ENCODE measurements at regions not wholly inside any gene's neighbourhood (a gene's known extent, or its start where the extent isn't known, plus 50 kb on each side); places are given as distances from the start of the nearest gene placed in this dataset.
A peak's percentile ranks its signal among the peaks of the same experiment; 100 is the strongest.

DNA sequence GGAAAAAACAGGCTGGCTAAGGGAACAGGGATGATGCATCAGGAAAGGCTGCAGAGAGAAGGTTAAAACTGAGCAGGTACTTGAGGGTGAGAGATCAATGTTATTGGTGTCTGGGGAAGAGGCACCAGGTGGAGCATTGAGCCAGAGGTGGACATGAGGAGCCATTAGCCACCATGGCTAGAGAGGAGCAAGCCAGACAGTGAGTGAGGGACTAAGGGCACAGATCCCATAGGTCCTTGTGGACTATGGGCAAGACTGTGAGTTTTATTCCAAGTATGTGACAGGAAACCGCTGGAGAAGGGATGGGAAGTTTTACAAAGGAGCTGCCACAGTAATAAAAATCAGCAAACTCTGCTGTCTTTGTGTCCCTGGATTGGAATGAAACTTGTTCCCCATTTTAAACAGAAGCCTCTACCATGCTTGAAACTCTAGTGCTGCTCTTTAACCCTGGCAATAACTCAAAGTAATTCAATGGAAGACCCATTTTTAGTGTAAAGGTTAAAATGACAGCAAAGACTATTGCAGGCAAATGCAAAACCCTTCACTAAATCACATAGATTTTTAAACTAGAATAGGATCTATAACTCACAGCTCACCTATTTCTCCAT, 349.8 kb downstream of the ENC1 start:
- no peak for DNase-seq (ENCODE audit: low read depth)

DNA sequence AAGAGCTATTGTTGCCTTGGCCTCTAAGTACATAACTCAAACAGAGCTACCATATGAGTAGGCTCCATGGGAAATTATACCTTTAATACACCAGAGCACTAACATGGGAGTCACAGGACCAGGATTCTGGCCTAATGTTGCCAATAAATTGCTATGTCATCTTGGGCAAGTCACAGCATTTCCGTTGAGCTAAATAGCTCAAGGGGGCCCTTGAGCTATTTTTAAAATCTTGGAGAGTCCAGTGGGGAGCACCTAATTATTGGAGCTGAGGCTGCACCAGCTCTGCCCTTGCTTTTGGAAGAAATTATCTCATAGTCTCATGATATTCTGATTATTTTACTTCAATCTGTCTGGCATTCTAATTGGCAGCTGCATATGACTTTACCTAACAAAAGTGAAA, 350.8 kb downstream of the ENC1 start:
- DNase-seq (ENCODE audit: low read depth): no peak

DNA sequence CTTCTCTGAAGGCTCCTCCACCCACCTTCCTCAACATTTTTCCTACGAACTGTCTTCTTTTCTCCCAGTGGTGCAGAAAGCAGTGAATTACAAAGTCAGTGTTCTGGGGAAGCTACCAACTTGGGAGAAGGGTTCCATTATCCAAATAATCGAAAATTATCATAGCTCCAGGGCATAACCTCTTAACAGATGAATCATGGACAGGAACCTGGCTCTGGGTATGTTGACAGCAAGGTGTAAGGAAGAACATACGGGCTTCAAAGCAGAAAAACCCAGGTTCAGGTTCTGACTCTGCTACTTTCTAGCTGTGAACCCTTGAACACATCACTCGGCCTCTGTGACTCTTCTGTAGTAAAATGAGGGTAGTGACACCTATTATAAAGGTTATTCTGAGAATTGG, 351.3 kb downstream of the ENC1 start:
- no peak for DNase-seq (ENCODE audit: low read depth)

DNA sequence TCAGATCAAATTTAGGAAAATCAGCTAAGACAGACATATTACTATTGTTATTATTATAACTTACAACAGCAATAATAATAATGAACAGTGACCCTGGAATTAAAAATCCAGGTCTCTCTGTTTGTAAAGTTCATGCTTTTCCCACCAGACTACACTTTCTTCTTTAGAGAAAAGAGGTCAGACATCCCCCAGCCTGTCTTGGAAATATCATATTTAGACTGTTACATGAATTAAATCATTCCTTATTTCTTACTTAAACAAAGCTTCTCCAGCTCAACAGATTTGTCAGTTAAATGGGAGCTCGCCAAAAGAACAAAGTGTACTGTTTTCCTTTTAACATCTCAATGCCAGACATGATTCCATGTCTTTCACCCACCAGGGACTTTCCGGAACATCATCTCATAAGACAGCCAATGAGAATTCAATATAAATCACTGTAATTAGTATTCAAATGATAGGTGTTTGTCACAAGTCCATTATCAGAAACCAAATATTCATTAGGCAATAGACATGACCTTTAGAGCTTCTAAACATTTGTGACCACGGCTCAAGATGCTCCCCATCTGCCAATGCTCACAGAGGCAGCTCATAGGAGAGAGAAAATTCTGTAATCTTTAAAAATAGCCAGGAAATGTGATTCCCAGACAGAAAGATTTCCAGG, 351.9 kb downstream of the ENC1 start:
- DNase-seq (ENCODE audit: low read depth): peak; percentile 53

DNA sequence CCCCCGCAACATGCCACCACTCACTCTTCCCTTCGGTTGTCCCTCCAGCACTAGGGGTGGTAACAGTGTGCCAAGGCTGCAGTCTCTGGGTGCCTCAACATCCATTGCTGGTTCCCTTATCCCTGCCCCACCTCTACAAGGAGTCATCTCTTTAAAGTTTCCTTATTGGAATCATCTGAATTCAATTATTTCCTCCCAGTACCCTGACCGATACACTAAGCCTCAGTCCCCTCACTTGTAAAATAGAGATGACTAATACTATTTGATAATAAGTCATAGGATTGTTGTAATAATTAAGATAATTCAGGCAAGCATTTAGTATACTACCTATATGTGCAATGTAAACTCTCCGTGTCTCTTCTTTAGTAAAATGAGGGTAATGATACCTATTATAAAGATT, 352.5 kb downstream of the ENC1 start:
- DNase-seq (ENCODE audit: low read depth): no peak

DNA sequence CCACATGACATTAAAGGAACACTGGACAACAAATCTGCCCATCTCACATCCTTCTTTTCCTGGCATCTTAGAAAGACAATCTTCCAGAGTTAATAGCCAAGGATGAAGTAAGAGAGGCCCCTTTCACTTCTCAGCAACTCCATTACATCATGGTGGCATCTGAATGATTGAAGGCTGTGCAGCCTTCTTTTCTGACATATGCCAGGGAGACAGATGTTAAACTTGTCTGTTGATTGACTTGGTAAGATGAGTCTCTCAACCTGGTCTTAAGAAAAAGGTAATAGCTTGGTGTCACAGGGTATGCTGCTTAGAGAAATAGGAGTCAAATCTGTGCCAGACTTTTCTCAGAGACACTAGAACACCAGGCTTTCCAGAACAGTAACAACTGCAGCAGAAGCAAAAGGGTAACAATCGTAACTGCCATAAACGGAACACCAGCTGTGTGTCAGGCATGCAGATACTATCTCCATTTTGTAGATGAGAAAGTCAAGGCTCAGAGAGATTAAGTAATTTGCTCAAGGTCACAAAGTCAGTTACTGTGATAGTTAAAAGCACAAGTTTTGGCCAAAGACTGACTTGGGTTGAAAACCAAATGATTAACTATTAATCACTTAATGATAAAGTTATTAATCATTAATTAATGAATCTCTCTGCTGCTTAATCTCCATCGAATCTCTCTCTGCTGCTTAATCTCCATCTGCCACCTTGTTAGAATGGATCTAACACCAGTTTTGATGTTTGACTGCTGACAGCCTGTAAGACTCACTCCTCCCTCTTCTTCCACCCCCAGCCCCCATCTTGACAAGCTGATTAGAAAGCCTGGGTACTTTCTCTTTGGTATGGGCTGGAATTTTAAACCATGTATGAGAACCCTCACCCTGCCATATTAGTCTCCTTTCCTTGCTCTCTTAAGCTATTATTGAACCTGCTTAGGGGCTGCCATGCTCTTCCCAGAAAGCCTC, 353.5 kb downstream of the ENC1 start:
- DNase-seq (ENCODE audit: low read depth): no peak

DNA sequence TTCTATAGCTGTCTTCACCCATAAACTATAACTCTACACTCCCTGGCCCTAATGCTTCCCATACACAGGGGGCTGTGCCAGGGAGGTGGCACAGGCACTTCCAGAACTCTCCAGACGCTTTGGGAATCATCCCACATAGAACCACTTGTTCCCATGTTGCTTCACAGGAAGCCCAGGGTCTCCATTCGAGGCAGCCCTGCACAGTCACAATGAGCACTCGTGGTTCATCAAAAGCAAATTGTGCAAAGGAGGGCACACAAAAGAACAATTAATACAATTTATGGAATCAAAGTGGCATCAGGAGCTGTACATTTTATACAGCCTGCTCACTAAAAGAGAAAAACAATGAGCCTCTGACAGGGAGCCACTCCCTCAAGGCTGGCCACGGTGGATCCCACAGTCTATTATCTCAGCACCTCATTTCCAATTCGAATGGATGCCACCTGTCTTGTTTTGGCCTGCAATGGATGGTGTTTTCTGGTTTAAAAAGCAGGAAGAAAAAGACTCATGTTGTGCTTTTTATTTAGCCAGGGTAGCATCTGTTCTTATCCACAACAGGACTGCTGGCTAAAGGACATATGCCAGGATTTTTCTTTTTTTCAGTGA, 354.8 kb downstream of the ENC1 start:
- peak; percentile 43 for DNase-seq (ENCODE audit: low read depth)

DNA sequence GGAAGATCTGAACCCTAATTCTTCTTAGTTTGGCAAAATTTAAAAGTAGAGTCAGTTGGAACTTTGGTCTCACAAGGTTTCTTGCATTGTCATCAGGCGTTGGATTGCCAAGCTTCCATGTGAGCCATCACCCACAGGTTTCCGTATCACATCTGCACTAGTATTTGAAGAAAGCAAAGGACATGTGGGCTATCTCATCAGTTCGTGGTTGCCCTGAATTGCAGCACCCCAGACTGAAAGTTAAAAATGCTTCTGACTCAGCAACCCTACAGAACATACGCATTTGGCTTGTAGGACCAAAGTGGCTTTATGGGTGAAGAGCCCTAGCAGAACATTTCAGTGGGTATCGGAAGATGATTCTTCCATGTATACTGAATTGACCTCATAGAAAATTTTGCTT, 358.0 kb downstream of the ENC1 start:
- no peak for DNase-seq (ENCODE audit: low read depth)

DNA sequence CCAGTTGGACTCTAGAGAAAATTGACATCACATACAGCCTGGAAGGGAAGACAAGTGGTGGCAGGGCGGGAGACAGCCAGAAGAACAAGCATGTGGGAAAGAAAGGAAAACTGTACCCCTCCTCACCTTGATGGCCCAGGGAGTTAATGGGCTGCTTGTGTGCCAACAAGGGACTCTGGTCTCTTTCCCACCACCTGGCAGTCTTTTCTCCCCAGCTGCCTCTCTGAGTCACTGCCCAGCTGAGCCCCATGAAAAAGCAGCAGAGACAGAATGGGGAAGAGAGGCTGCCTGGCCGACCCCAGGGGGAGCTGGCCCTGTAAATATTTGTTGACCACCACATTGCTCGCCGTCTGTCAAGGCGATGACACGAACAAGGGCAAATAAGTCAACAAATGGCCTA, 359.4 kb downstream of the ENC1 start:
- peak; percentile 82 for DNase-seq (ENCODE audit: low read depth)

DNA sequence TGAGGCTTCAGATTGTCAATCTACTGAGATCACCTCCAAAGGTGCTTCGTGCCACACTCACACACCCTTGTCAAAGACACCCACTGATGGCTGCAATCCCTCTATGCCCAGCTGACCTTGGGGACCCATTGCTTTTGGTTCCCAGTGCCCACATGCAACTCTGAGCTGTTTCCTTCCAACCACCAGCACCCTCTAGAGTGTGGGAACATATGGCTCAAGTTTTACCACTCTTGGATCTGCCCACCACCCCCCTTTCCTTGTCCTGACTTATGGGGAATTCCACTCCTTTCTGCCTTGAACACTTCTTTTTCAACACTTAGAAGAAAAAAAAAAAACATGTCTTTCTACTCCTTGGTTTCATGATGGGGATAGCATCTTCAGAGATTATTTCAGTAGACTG, 360.2 kb downstream of the ENC1 start:
- DNase-seq (ENCODE audit: low read depth): no peak

DNA sequence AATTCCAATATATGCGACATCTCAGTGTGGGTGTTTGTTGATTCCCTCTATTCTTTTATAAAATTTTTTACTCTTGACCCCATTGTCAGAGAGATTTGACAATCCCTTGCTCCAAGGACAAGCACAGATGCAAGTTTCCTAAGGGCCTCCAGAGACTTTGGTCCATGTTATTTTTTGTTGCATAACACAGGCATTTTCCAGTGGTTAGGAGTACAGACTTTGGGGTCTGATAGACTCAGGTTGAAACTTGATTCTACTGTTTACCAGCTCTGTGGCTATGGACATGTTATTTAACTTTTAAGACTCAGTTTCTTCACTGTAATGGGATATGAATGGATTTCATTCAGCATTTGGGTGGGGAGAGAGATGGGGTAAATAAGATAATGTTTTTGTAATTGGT, 361.3 kb downstream of the ENC1 start:
- DNase-seq (ENCODE audit: low read depth): peak; percentile 56

DNA sequence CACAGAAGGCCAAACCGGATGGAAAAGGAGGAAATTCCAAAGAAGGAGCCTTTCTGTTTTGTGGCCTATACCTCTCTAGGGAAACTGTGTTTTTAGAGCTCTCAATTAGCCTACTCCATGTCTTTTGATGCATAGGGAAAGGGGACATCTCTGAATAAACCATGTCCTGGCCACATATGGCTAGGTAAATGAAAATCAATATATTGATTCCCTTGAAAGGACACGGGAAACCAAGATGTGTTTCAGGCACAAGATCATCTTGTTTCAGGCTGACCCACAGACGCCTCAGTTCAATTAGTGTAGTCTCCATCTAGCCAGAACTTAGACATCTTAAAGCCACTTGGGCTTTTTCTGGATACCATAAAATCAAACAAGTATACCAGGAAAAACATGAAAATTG, 363.1 kb downstream of the ENC1 start:
- no peak for DNase-seq (ENCODE audit: low read depth)

DNA sequence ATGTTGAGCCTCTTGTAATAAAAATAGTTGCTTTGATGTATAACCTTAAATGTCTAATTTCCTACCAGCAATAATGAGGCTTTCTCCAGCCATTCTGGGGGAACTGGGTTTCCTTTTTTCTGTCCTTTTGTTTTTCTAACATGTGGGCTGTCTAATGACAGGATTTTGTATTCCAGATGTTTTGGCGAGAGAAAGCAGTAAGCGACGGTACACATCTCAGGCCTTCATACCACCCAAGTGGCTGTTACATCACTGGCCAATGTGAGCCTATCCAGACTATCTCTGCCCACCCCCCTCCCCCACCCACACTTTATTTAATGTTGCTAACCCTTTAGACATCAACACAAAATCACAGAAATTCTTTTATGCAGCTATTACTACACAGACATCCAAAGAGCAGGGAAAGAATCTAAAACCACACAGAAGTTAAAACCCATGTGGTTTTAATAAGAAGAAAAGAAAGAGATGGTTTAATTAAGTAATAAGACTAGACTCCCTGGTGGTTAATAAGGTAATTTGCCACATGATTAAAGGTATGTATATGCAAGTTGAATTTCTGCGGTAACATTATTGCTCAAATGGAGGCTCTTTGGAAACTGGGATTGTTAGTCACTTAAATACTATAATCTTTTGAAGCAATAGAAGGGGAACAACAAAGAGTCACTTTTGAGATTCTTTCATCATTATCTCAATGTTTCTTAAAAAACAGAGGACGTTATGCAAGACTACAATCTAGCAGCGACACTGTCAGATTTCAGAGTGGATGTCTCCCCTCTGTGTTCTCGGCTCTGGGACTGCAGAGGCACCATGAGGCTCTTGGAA, 365.1 kb downstream of the ENC1 start:
- DNase-seq (ENCODE audit: low read depth): no peak

DNA sequence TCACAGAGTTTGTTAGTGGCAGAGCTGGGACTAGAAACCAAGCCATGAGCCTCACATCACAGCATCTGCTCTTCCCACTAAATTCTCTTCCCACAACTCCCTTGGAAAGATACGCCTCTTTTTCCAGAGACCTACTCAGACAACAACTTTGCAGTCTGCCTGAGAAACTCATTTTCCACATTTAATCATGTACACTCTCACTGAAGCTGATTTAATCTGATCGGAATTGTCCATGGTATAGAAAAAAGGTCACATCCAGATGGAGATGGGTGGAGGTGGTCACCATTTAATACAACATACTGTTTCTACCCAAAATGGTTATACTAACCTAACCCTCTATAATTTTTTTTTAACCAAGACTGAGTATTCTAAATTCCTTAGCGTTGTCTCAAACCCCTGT, 366.2 kb downstream of the ENC1 start:
- DNase-seq (ENCODE audit: low read depth): no peak

DNA sequence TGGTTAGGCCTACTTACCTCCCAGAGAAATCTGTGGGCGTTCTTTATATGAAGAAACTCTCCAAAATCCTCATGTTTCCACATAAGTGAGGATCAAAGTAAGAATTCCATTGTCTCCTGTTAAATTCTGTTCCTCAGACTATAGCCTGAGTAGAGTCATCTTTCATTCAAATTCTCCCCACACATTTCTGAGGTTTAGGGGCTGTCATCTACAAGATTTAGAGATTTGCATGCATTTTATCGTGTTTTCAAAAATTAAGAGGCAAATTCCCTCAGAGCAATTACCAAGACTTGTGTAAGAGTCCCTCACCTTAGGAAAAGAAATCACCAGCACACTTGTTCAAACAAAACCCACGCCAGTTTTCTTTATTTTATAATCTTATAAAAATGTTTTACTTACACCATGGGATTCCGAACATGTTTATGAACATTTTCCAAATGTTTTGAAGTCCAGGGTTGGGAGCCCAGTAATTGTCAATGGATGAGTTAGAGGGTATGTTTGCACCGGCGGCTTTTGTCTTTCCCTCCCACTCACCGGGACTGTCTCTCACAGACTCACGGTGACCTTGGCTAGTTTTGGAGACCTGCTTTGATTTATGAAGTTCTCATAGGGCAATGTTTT, 367.6 kb downstream of the ENC1 start:
- DNase-seq (ENCODE audit: low read depth): no peak

DNA sequence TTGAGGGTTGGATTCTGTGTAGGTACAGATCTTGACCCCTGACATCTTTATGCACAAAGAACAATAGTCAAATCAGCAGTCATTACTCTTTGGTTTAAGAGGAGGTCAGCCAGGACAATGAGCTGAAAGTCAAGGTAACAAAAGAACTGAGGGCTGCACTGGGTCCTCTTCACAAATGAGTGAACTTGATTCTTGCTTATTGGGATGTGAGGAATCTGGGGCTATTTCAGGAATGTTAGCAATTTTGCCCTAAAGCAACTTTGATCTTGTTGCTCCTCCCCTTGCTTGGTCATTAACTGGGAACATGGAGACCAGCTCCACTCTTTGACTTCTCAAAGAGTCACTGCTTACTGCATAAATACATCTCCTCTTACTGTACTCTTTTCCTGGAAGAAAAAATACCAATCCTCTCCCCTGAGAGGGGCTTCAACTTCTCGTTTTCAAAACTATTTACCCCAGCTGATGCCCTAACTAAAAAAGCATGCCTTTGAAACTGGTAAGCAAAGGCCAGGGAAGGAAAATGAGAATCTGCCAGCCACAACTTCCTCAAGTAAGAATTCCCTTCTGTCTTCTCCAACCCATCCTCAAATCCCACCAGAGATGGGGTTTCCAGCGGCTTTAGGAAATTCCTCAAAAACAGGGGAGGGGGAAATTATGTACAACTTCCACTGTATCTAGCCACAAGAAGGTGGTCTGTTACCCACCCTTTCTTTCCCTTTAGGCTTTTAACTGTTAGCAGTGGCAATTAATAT, 368.3 kb downstream of the ENC1 start:
- DNase-seq (ENCODE audit: low read depth): no peak

DNA sequence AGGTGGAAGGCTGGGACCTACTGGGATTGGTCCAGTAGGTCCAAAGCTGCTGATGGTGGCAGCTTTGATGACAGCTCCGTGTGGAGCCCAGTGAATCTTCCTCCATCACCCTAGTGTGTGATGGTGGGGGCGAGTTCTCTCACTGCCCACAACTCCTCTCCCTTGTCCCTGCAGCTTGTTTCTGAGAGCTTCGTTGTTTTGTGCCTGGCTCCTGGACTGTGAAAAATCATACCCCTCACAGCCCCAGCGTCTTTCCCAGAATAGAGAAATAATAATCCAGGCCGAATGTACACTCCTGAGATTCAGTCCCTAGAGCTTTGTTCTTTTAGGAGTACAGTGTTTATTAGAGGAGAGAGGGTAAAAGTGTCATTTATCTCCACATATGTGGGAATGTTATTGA, 372.2 kb downstream of the ENC1 start:
- no peak for DNase-seq (ENCODE audit: low read depth)

DNA sequence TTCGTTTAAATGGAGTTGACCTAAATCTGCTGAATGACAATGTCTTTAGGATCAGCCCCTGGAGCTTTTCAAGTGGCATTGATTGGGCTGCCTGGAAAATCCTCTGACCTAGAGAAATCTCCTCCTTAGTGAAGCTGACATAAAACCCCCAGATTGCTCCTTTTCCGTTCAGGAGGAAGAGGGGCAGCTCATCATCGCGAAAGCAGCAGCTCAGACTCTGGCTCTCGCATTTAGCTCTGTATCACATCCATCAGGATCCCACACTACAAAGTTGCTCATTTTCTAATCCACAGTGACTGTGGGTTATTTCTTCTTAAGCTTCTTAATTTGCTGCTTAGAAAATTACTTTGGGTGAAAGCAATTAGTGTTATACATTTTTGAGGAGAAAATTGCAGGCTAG, 373.7 kb downstream of the ENC1 start:
- DNase-seq (ENCODE audit: low read depth): no peak

DNA sequence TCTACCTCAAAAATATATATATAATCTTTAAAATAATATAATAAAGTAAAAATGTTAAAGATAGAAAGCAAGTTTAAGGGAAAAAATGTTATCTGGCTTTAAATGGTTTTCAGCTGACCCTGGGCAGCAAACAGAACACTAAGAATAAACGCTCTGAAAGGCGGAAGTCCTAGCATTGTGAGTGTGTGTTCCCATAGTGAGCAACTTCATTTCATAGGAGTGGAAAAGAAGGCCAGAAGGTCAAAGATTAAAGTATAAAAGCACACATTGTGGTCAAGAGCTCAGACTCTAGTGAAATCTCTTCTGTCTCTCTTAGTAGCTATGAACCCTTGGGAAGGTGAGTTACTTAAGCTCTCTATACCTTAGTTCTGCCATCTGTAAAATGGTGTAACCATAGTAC, 374.4 kb downstream of the ENC1 start:
- DNase-seq (ENCODE audit: low read depth): no peak
